Endodermal cell (in vitro differentiated cells): ENCODE measurements at regions not wholly inside any gene's neighbourhood (a gene's known extent, or its start where the extent isn't known, plus 50 kb on each side); places are given as distances from the start of the nearest gene placed in this dataset.

Experiments used
- DNase-seq: peaks from one replicate; pipeline ENCODE4 v3.0.0-alpha.2; 2017
- H3K27ac ChIP-seq: 2 replicates; pipeline ENCODE4 v1.5.1; 2013; ENCODE audit warnings: mild to moderate bottlenecking, low read depth, low read length, moderate library complexity
- H3K27me3 ChIP-seq: 2 replicates; pipeline ENCODE4 v1.6.1; 2013; ENCODE audit warnings: mild to moderate bottlenecking, low read length, moderate library complexity; ENCODE audit not compliant: insufficient read depth, control insufficient read depth, poor library complexity, severe bottlenecking
- H3K36me3 ChIP-seq: 2 replicates; pipeline ENCODE4 v1.7.0; 2013; ENCODE audit warnings: mild to moderate bottlenecking, low read length, moderate library complexity; ENCODE audit not compliant: control insufficient read depth, insufficient read depth
- H3K4me1 ChIP-seq: one replicate; pipeline ENCODE4 v1.7.0; 2013; ENCODE audit warnings: low read length; ENCODE audit not compliant: control insufficient read depth, insufficient read depth
- H3K4me3 ChIP-seq: 2 replicates; pipeline ENCODE4 v1.5.1; 2013; ENCODE audit warnings: mild to moderate bottlenecking, low read length, moderate library complexity
- H3K9ac ChIP-seq: 2 replicates; pipeline ENCODE4 v1.6.1; 2013; ENCODE audit warnings: mild to moderate bottlenecking, low read length, moderate library complexity; ENCODE audit not compliant: poor library complexity, severe bottlenecking; ENCODE audit errors: extremely low read depth
- H3K9me3 ChIP-seq: 2 replicates; pipeline ENCODE4 v1.6.1; 2013; ENCODE audit warnings: mild to moderate bottlenecking, low read length, moderate library complexity; ENCODE audit not compliant: control insufficient read depth
- H3K27ac Mint-ChIP-seq: 2 replicates; pipeline ENCODE4 v1.8.0; 2020; ENCODE audit warnings: mixed read lengths
- H3K27me3 Mint-ChIP-seq: 2 replicates; pipeline ENCODE4 v1.8.0; 2021; ENCODE audit warnings: mild to moderate bottlenecking, mixed read lengths; ENCODE audit not compliant: insufficient read depth
- H3K36me3 Mint-ChIP-seq: 2 replicates; pipeline ENCODE4 v1.8.0; 2020; ENCODE audit warnings: low read depth, mixed read lengths
- H3K4me1 Mint-ChIP-seq: 2 replicates; pipeline ENCODE4 v1.8.0; 2020; ENCODE audit warnings: mixed read lengths
- H3K4me3 Mint-ChIP-seq: 2 replicates; pipeline ENCODE4 v1.8.0; 2020; ENCODE audit warnings: mild to moderate bottlenecking, moderate library complexity, mixed read lengths
- H3K9me3 Mint-ChIP-seq: 2 replicates; pipeline ENCODE4 v1.8.0; 2020; ENCODE audit warnings: mild to moderate bottlenecking, mixed read lengths
- CTCF ChIP-seq: fragments of 200-600 bp; sonication (generic); conservative IDR thresholded peaks from 2 replicates; pipeline ENCODE4 v1.5.0; 2021; ENCODE audit warnings: antibody characterized with exemption, mild to moderate bottlenecking
- WGBS, 2 experiments: methylation state at CpG; one replicate each; pipeline versions ENCODE4 v1.1.5 to v1.1.7; 2013; ENCODE audit warnings: missing lambda C conversion rate in 2 of 2, mixed read lengths in 1 of 2; ENCODE audit not compliant: insufficient coverage in 1 of 2, insufficient read length in 1 of 2; 5-methylcytosine and 5-hydroxymethylcytosine counted together

- Mint-ChIP-seq H3K9me3 (peaks cover 11% of the 10 kb centered on the region), H3K4me1 (no peaks in the 10 kb centered on the region), H3K27me3 (peaks cover 2% of the 10 kb centered on the region), H3K27ac (no peak overlapping the region), H3K36me3 (no peaks in the 10 kb centered on the region), H3K4me3 (no peak overlapping the region)
- DNase-seq, result no peak
- H3K9me3 ChIP-seq, result peaks cover 4% of the 10 kb centered on the region
- no peaks in the 10 kb centered on the region for H3K36me3 ChIP-seq
- H3K27ac ChIP-seq, result no peak overlapping the region
- H3K4me1 ChIP-seq, result no peaks in the 10 kb centered on the region
- no peak overlapping the region for H3K9ac ChIP-seq
- 92 to 100% methylated on average over 1 to 2 of the region's 2 CpGs for WGBS, 2 experiments
- no peak overlapping the region for H3K4me3 ChIP-seq
- H3K27me3 ChIP-seq, result no peaks in the 10 kb centered on the region
- TF ChIP-seq CTCF, result no peak
These were observed 354.7 kb upstream of the SLC7A11 start for GRCh38 chr4:138596896-138597295.

GRCh38 chr4:138595731-138596460, 353.7 kb upstream of the SLC7A11 start:
- no peaks in the 10 kb centered on the region for H3K27me3 ChIP-seq
- H3K36me3 Mint-ChIP-seq, result no peaks in the 10 kb centered on the region
- H3K4me3 Mint-ChIP-seq, result no peak overlapping the region
- H3K9ac ChIP-seq, result no peak overlapping the region
- no peak overlapping the region for H3K27ac ChIP-seq
- no peak for TF ChIP-seq CTCF
- 96% methylated on average over 2 to 4 of the region's 4 CpGs for WGBS, 2 experiments
- no peaks in the 10 kb centered on the region for H3K4me1 Mint-ChIP-seq
- H3K27me3 Mint-ChIP-seq, result peaks cover 2% of the 10 kb centered on the region
- H3K9me3 Mint-ChIP-seq, result peaks cover under 1% of the 10 kb centered on the region
- no peak overlapping the region for H3K4me3 ChIP-seq
- no peaks in the 10 kb centered on the region for H3K4me1 ChIP-seq
- no peaks in the 10 kb centered on the region for H3K36me3 ChIP-seq
- DNase-seq, result no peak
- H3K9me3 ChIP-seq, result no peaks in the 10 kb centered on the region
- H3K27ac Mint-ChIP-seq, result no peak overlapping the region

DNA sequence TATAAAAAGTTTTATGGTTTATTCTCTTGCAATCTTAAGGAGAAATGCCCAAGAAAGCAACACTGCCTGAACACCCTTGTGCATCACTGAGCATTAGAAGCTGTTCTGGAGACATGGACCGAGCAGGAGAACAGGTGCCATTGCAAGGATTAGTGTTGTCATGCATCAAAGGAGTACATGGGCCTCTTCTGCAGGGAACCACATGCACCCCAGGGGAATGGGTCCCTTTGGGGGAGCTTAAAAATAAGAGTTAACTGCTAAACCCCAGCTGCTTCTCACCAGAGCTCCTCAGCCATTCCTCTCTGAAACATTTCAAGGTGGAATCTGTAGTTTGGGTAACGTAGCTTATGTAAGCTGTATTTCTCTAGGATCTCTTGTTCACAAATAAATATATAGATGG, 353.0 kb upstream of the SLC7A11 start:
- Histone ChIP-seq H3K27ac (no peak overlapping the region), H3K9me3 (no peaks in the 10 kb centered on the region), H3K27me3 (no peaks in the 10 kb centered on the region), H3K9ac (no peak overlapping the region), H3K4me3 (no peak overlapping the region), H3K36me3 (no peaks in the 10 kb centered on the region), H3K4me1 (no peaks in the 10 kb centered on the region)
- Mint-ChIP-seq H3K27ac (no peak overlapping the region), H3K9me3 (no peaks in the 10 kb centered on the region), H3K4me3 (no peak overlapping the region), H3K4me1 (no peaks in the 10 kb centered on the region), H3K36me3 (no peaks in the 10 kb centered on the region), H3K27me3 (peaks cover 2% of the 10 kb centered on the region)
- TF ChIP-seq CTCF, result no peak
- WGBS, 2 experiments, result 89 to 93% methylated on average over 1 to 2 of the region's 2 CpGs
- no peak for DNase-seq
